Activated T-helper 17 cell treated with anti-CD3 and anti-CD28 coated beads, Interleukin-2, amount 50 U/mL, for 72 hours (primary cell): ENCODE measurements at regions not wholly inside any gene's neighbourhood (a gene's known extent, or its start where the extent isn't known, plus 50 kb on each side); places are given as distances from the start of the nearest gene placed in this dataset.

Source experiments
- ATAC-seq: fragments of 150-1000 bp; cut with Tn5 transposase; replicated peaks from 2 replicates; pipeline ENCODE4 v1.10.0; 2021; ENCODE audit warnings: mild to moderate bottlenecking, moderate library complexity
- H3K27ac Mint-ChIP-seq: one replicate; pipeline ENCODE4 v1.8.0; 2022; ENCODE audit warnings: mixed read lengths
- H3K27me3 Mint-ChIP-seq: one replicate; pipeline ENCODE4 v1.8.0; 2022; ENCODE audit warnings: mixed read lengths
- H3K36me3 Mint-ChIP-seq: one replicate; pipeline ENCODE4 v1.8.0; 2022; ENCODE audit warnings: low read depth, mild to moderate bottlenecking, mixed read lengths
- H3K4me1 Mint-ChIP-seq: one replicate; pipeline ENCODE4 v1.8.0; 2022; ENCODE audit warnings: mixed read lengths
- H3K4me3 Mint-ChIP-seq: one replicate; pipeline ENCODE4 v1.8.0; 2022; ENCODE audit warnings: mild to moderate bottlenecking, mixed read lengths
- H3K9me3 Mint-ChIP-seq: one replicate; pipeline ENCODE4 v1.8.0; 2022; ENCODE audit warnings: mixed read lengths

DNA sequence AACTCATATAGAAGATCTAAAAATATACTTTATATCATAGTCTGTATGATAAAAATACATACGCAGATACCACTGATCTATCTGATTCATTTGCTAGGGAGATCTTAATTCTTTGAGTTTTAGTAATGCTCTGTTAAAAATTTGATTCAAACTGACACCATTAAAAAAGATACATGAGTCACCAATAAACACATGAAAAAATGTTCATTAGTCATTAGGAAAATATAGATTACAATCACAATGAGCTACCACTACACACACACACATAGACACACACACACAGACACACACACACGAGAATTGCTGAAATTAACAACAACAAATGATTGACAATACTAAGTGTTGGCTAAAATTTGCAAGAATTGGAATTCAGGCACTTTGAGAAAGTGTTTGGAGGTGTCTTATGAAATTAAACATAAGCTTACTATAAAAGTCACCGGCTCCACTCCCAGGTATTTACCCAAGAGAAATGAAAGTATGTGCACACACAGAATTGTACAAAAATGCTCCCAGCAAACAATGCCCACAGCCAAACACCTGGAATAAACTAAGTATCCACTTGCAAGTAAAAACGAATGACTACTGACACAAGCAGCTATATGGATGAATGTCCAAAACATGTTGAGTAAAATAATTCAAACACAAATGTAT lies 117.7 kb upstream of the GGTLC1 start:
- H3K36me3 Mint-ChIP-seq: no peaks in the 10 kb centered on the region
- H3K27ac Mint-ChIP-seq: no peak overlapping the region
- H3K4me3 Mint-ChIP-seq: no peak overlapping the region
- ATAC-seq: no peak
- peaks cover 17% of the 10 kb centered on the region for H3K27me3 Mint-ChIP-seq
- no peaks in the 10 kb centered on the region for H3K9me3 Mint-ChIP-seq
- H3K4me1 Mint-ChIP-seq: no peaks in the 10 kb centered on the region

DNA sequence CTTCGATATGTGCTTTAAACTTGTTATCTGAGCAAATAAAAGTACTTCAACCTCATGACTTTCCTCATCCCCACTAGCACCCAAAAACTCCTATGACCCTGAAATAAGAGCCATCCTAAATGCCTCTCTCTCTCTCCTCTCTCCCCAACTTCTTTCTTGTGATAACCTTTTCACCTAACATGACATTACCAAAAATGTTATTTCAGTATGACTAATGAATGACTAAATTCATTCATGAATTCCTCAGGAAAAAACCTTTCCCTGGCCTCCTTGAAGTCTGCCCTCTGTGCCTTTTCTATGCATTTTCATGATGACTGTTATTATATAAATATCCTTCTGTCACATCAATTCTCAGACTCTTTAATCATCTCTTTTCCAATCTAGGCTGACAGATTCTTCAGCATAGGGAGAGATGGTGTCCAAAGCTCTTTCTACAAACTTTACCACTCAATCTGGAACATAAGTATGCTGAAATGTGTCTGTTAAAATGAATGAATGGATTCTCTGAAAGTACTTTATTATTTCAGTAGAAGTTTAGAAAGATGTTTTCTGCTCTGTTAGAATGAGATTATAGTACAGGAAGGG lies 114.3 kb upstream of the GGTLC1 start:
- ATAC-seq: peak; percentile 27
- Mint-ChIP-seq H3K4me3 (no peak overlapping the region), H3K9me3 (no peaks in the 10 kb centered on the region), H3K27ac (no peak overlapping the region), H3K27me3 (peaks cover 12% of the 10 kb centered on the region), H3K4me1 (no peaks in the 10 kb centered on the region), H3K36me3 (no peaks in the 10 kb centered on the region)

DNA sequence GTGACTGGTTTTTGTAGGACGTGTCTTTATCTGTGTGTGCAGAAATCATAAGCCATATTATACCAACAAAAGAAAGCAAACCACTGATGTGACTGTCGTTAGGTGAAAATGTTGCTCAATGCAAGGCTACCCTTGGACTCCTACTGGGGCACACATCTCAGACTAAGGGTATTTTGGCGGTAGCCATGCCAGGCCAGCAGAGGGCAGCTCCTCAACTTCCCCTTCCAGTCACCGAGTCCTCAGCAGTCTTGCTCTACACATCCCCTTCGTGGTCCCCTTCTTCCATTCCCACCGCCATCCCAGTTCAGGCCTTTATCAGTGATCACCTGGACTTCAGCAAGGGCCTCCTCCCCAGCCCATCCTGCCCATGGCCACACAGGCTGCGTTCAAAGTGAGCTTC lies 113.7 kb upstream of the GGTLC1 start:
- H3K27me3 Mint-ChIP-seq: peaks cover 12% of the 10 kb centered on the region
- no peaks in the 10 kb centered on the region for H3K36me3 Mint-ChIP-seq
- no peak overlapping the region for H3K4me3 Mint-ChIP-seq
- H3K4me1 Mint-ChIP-seq: no peaks in the 10 kb centered on the region
- peak; percentile 45 for ATAC-seq
- no peaks in the 10 kb centered on the region for H3K9me3 Mint-ChIP-seq
- no peak overlapping the region for H3K27ac Mint-ChIP-seq

DNA sequence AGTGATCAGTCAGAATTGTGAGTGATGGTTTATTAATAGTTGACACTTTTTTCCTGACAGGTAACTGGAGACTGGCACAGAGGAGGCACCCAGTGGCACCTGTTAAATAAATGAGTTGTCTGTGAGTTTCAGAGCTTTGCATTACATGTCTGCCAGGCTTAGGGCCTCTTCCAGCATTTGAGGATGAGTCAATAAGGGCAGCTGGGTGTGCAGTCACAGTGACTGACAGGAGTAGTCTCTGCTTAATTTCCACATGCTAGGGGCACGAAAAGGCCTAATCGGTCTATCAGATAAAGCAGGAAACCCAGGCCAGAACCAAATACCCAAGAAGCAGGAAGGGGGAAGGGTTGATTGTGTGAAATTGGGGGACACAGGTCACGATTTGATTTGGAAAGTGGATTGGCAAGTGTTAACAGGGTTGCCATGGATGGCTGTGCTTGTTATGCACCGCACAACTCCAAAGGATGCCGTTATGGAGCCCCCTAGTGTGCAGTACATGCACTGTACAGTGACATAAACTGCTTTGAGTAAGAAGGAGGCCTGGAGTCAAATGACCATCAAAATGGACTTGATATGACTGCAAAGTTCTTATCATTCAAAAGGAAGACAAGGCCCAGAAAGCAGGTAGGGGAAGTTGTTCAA lies 111.9 kb upstream of the GGTLC1 start:
- peaks cover 9% of the 10 kb centered on the region for H3K27me3 Mint-ChIP-seq
- H3K27ac Mint-ChIP-seq: no peak overlapping the region
- ATAC-seq: peak; percentile 89
- no peak overlapping the region for H3K4me3 Mint-ChIP-seq
- H3K9me3 Mint-ChIP-seq: no peaks in the 10 kb centered on the region
- H3K4me1 Mint-ChIP-seq: no peaks in the 10 kb centered on the region
- H3K36me3 Mint-ChIP-seq: no peaks in the 10 kb centered on the region

DNA sequence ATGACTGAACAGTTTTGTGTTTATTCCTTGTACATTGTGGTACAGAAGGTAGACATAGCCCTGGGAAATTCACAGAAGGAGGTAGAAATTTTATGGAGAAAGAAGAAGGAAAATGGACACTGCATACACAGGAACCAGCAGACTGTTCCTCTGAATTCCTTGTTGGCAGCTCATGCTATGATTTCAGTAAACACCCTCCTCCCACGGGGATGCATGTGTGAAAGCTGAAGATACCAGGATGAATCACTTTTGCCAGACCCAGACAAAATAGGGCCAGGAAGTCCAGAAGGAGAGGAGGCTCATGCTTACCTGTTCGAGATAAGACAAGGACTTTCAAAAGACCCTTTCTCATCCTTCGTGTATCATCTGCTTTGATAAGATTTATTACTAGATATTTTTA lies 110.3 kb upstream of the GGTLC1 start:
- no peaks in the 10 kb centered on the region for H3K36me3 Mint-ChIP-seq
- H3K4me1 Mint-ChIP-seq: no peaks in the 10 kb centered on the region
- H3K27ac Mint-ChIP-seq: no peak overlapping the region
- H3K9me3 Mint-ChIP-seq: no peaks in the 10 kb centered on the region
- no peak for ATAC-seq
- peaks cover 4% of the 10 kb centered on the region for H3K27me3 Mint-ChIP-seq
- H3K4me3 Mint-ChIP-seq: no peak overlapping the region

DNA sequence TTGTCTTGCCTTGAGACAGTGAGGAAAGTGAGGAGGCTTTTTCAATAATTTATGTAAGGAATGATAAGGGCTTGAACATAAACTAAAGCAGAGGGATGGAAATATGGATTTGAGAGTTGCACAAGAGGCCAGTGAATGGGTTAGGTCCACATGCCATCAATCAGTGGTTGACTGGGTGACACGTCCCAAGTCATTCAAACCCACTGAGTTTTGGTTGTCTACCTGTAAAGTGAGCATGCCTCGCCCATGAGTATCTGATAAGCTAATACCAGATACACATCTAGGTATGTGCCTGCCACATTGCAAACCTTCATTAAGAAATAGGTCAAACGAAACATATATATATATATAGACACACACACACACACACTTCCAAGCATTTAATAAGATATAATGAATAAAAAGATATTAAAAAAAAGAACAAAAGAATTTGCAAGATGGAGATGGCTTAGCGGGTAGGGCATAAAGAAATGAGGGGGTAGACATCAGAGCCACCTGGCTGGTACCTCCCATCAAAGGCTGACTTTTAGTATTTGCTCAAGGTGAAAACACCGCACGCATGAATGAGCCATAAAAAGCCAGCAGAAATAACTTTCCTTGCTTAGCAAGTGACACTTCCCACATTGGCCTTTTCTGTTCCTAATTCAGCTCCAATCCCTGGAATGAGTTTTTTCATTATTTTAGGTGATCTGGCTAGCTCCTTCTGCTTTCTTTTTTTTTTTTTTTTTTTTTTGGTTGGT lies 109.1 kb upstream of the GGTLC1 start:
- no peaks in the 10 kb centered on the region for H3K4me1 Mint-ChIP-seq
- H3K27ac Mint-ChIP-seq: no peak overlapping the region
- no peaks in the 10 kb centered on the region for H3K9me3 Mint-ChIP-seq
- no peak overlapping the region for H3K4me3 Mint-ChIP-seq
- no peak for ATAC-seq
- H3K27me3 Mint-ChIP-seq: peaks cover 4% of the 10 kb centered on the region
- H3K36me3 Mint-ChIP-seq: no peaks in the 10 kb centered on the region

DNA sequence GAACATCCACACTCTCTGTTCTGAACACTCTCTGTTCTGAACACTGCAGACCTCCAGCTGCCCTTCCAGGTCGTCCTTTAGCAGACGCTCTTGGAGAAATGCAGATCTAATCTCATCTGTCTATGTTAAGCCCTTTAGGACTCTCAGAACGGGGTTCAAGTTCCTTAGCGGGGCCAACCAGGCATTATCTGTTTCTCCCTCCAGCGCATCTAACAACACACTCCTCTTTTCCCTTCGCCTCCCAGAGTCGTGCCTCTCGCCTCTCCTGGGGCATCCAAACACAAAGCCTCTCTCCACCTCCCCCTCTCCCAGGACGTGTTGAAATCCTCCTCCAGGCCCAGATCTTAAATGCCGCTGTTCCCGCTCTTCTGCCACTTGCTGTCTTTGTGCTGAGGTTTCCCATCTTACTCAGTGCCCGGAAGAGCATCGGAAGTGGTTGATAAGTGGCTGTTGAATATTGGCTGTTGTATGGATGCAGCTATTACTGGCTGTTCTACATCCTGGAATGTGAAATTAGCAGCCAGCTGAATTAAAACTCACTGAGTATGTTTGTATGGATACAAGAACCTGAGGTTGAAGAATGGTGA lies 108.4 kb upstream of the GGTLC1 start:
- H3K9me3 Mint-ChIP-seq: no peaks in the 10 kb centered on the region
- no peaks in the 10 kb centered on the region for H3K4me1 Mint-ChIP-seq
- peaks cover 4% of the 10 kb centered on the region for H3K27me3 Mint-ChIP-seq
- H3K4me3 Mint-ChIP-seq: no peak overlapping the region
- H3K27ac Mint-ChIP-seq: no peak overlapping the region
- H3K36me3 Mint-ChIP-seq: no peaks in the 10 kb centered on the region
- no peak for ATAC-seq

DNA sequence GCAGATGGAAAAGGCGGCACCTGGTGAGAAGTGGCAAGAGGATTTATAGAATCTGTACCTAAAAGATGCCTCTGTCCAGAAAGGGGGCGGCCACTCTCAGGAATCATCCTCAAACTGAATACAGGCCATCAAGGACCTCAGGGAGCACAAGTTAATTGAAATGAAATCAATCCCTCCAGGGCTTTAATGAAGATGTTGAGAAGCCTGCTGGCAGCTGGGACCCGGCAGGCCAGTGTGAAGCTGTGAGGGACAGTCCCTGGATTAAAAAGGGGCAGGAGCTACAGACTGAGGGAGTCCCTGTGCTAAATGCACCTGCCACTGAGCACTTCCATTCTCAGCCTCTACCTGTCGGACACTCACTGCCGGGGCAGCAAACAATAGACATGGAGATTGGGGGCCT lies 107.7 kb upstream of the GGTLC1 start:
- Mint-ChIP-seq H3K36me3 (no peaks in the 10 kb centered on the region), H3K27me3 (peaks cover 4% of the 10 kb centered on the region), H3K4me3 (no peak overlapping the region), H3K4me1 (no peaks in the 10 kb centered on the region), H3K27ac (no peak overlapping the region), H3K9me3 (no peaks in the 10 kb centered on the region)
- ATAC-seq: no peak

DNA sequence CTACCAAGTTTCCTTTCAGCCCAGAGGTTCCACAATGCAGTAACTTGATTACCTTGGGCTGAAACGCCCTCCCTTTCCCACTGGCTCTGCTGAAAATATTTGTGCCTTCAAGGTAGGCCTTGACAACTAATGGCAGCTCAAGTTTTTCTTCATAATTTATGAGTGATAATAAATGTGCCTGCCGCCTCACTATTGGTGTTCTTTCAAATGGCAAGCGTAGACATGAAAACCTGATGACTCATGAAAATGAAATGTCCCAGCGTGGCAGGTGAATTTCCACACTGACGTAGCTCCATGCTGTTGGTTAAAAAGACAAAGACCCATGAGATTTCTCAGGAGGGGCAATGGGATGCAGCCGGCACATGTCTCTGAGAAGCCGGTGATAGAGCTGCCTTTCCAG lies 107.2 kb upstream of the GGTLC1 start:
- Mint-ChIP-seq H3K9me3 (no peaks in the 10 kb centered on the region), H3K36me3 (no peaks in the 10 kb centered on the region), H3K4me3 (no peak overlapping the region), H3K27ac (no peak overlapping the region), H3K27me3 (peaks cover 4% of the 10 kb centered on the region), H3K4me1 (no peaks in the 10 kb centered on the region)
- ATAC-seq: no peak

DNA sequence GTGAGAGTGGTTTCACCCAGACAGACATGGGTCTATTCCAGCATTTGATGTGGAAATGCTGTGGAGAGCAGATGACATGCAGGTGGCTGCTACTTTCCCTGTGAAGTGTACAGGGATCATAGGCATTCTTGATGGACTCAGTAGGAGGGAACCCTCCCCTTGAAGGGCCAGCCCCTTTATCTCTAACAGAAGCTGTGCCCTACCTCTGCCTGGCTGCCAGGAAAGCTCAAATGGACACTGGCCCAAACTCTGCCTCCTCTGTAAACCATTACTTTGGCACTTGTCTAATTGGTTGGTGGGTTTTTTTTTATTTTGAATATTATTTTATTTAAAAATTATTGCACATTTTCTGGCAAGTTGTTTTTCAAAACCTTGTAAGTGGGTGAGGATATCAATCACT lies 106.7 kb upstream of the GGTLC1 start:
- no peak for ATAC-seq
- no peak overlapping the region for H3K4me3 Mint-ChIP-seq
- no peaks in the 10 kb centered on the region for H3K4me1 Mint-ChIP-seq
- peaks cover 4% of the 10 kb centered on the region for H3K27me3 Mint-ChIP-seq
- H3K36me3 Mint-ChIP-seq: no peaks in the 10 kb centered on the region
- H3K9me3 Mint-ChIP-seq: no peaks in the 10 kb centered on the region
- no peak overlapping the region for H3K27ac Mint-ChIP-seq

DNA sequence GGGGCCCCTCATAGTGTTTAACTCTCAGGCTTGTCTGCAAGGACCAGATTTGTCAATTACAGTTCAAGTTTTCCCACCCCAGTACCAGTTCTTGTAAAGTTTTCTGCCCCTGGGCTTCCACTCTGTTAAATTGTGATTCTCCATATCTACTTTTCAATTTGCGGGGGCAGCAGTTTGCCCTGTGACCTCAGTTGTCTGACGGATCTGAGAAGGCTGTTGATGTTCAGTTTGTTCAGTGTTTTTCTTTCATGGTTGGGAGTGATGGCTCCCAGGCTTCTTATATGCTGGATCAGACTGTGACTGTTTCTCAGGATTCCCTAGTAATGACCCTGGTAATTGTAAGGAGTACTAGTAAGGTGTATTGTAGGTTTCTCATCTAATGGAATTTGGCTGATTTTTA lies 101.0 kb upstream of the GGTLC1 start:
- Mint-ChIP-seq H3K4me1 (no peaks in the 10 kb centered on the region), H3K27me3 (peaks cover 5% of the 10 kb centered on the region), H3K36me3 (no peaks in the 10 kb centered on the region), H3K4me3 (no peak overlapping the region), H3K27ac (no peak overlapping the region), H3K9me3 (no peaks in the 10 kb centered on the region)
- ATAC-seq: no peak

DNA sequence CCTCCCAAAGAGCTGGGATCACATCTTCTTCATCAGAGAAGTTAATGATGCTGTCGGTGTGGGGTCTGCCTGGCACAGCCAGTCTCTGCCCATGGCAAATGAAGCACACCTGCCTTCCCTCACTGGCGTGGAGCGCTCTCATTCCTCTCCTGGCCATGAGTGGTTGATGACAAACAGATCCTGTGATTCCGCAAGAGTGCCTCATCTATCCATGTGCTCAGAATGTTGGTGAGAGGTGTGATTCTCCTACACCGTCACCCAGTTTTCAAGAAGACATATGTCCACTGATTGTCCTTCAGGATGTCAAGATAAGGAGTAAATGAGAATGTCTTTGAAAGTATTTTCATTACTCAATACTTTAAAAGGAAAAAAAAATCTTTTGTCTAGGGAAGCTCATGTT lies 97.5 kb upstream of the GGTLC1 start:
- no peak for ATAC-seq
- Mint-ChIP-seq H3K27ac (no peak overlapping the region), H3K4me3 (no peak overlapping the region), H3K4me1 (no peaks in the 10 kb centered on the region), H3K27me3 (peaks cover 5% of the 10 kb centered on the region), H3K36me3 (no peaks in the 10 kb centered on the region), H3K9me3 (no peaks in the 10 kb centered on the region)

DNA sequence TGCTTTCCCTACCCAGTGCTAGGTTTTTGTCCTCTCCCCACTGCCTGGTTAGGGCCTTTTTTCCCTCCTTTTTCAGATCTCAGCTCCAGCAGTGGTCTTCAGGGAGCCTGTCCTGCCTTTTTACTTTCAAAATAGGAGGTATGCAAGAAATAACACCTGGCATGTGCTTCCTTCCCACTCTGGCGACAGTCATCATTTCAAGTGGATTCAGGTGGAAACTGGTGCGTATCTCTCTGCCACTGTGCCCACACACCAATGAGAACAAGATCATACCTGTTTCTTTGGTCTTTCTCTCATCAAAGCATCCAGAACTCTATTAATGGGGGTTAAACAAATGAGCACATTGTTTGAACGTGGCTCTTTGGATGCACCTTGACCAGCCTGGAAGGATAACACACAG lies 95.7 kb upstream of the GGTLC1 start:
- no peak overlapping the region for H3K27ac Mint-ChIP-seq
- H3K4me1 Mint-ChIP-seq: no peaks in the 10 kb centered on the region
- ATAC-seq: no peak
- H3K9me3 Mint-ChIP-seq: no peaks in the 10 kb centered on the region
- H3K36me3 Mint-ChIP-seq: no peaks in the 10 kb centered on the region
- H3K4me3 Mint-ChIP-seq: no peak overlapping the region
- H3K27me3 Mint-ChIP-seq: no peaks in the 10 kb centered on the region

DNA sequence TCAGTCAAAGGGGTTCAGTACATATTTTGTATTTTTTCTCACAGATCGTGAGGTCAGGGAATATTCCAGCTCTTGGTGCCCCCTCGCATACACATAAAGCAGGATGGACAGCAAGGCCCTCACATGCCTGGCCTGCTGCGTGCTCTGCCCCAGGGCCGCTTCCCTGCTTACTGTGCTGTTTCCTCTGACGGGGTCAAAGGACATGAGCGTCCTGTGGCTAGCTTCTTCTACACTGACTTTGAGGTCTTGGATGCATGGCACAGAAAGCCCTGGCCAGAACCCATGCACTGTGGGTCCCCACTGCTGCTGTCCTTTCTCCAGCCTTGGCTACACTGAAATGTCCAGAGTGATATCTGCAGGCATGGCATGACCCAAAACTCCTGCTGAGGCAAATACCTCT lies 92.5 kb upstream of the GGTLC1 start:
- H3K9me3 Mint-ChIP-seq: no peaks in the 10 kb centered on the region
- no peaks in the 10 kb centered on the region for H3K4me1 Mint-ChIP-seq
- no peak overlapping the region for H3K4me3 Mint-ChIP-seq
- no peak for ATAC-seq
- no peak overlapping the region for H3K27ac Mint-ChIP-seq
- H3K27me3 Mint-ChIP-seq: no peaks in the 10 kb centered on the region
- H3K36me3 Mint-ChIP-seq: no peaks in the 10 kb centered on the region
